IMR-90 (cell line): ENCODE measurements at regions not wholly inside any gene's neighbourhood (a gene's known extent, or its start where the extent isn't known, plus 50 kb on each side); places are given as distances from the start of the nearest gene placed in this dataset.

Source experiments
- CTCF ChIP-seq: conservative IDR thresholded peaks from 2 replicates; pipeline ENCODE4 v1.5.1; 2012; ENCODE audit warnings: mild to moderate bottlenecking, low read depth, low read length, improper control_type of control experiment
- ELK1 ChIP-seq: fragments of 150-350 bp; IDR thresholded peaks from 2 replicates; pipeline ENCODE4 v1.6.1; 2016; ENCODE audit warnings: low read depth, mild to moderate bottlenecking, low read length, moderate library complexity, borderline replicate concordance
- MXI1 ChIP-seq: IDR thresholded peaks from 2 replicates; pipeline ENCODE4 v1.6.1; 2012; ENCODE audit warnings: low read depth, mild to moderate bottlenecking, low read length, moderate library complexity, borderline replicate concordance
- POLR2A ChIP-seq: IDR thresholded peaks from 2 replicates; pipeline ENCODE4 v1.6.1; 2012; ENCODE audit warnings: mild to moderate bottlenecking, low read depth, low read length
- RAD21 ChIP-seq: IDR thresholded peaks from 2 replicates; pipeline ENCODE4 v1.6.1; 2012; ENCODE audit warnings: low read length, improper control_type of control experiment
- TF ChIP-seq, protein P1 (sequence below): fragments of 150-350 bp; IDR thresholded peaks from 2 replicates; pipeline ENCODE4 v1.6.1; 2017; ENCODE audit warnings: mild to moderate bottlenecking, antibody characterized with exemption, low read length, low read depth

DNA sequence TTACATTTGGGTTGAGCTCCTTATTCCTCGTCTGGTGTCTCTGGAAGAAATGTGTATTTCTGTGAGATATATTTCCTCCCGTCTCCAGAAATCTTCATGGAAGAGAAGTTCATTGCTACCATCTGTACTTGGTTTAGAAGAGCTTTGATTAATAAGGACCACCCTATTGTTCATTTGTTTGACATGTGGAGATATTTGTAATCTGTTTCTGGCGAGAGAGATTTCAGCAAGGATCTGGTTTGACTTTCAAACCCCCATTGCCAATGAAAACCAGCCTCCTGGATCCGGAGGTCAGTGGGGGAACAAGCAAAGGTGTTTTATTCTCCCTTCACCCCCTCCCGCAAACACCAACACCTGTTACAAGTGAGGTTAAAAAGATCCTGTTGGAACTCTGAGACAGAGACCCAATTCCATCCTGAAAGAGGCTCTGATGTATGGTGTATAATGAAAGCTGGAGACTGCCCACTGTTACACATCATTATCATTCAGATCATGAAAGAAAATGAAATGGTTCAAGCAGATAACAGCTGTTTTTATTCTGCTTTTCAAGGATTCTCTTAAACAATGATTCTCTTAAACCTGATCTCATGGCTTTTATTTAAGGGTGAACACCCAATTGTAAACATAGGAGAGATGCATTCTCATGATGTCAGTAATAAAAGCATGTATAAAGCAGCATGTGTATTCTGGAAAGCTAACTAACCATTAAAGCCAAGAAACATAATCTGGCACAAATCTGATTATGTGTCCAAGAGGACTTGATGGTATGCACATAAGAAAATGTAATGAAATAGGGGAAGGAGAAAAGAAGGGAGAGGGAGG is 393.5 kb upstream of the ADGRL2 start:
- TF ChIP-seq CTCF, result no peak
- no peak for TF ChIP-seq POLR2A
- TF ChIP-seq RAD21, result no peak
- TF ChIP-seq, protein P1, sequence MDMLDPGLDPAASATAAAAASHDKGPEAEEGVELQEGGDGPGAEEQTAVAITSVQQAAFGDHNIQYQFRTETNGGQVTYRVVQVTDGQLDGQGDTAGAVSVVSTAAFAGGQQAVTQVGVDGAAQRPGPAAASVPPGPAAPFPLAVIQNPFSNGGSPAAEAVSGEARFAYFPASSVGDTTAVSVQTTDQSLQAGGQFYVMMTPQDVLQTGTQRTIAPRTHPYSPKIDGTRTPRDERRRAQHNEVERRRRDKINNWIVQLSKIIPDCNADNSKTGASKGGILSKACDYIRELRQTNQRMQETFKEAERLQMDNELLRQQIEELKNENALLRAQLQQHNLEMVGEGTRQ, result no peak
- TF ChIP-seq ELK1, result no peak
- no peak for TF ChIP-seq MXI1
